Activated CD4-positive, CD25-positive, alpha-beta regulatory T cell treated with anti-CD3 and anti-CD28 coated beads, Interleukin-2, amount 50 U/mL, for 24 hours (primary cell): ENCODE measurements at regions not wholly inside any gene's neighbourhood (a gene's known extent, or its start where the extent isn't known, plus 50 kb on each side); places are given as distances from the start of the nearest gene placed in this dataset.

Experiments
- ATAC-seq, 2 donors: fragments of 150-1000 bp; cut with Tn5 transposase; one replicate each; pipeline ENCODE4 v1.10.0; 2021; ENCODE audit warnings: mild to moderate bottlenecking in 1 of 2, moderate library complexity in 1 of 2

DNA sequence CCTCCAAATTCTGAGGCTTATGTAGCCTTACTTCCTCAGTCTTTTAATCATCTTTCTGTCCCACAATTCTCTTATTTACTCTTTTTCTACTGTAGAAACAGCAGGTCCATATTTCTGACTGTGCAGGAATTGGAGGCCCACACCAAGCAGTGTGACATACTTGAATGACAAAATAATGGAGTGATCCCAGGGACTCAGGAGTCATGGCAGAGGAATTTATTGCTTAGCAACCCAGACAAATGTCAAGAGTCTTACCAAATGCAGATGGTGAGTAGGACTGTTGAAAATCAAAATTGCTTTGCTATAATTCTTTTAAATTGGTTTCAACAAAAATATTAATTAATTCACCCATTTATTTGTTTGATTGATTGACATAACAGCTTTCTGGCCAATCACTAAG lies 59.9 kb downstream of the HTR1B start:
- no peak for ATAC-seq

DNA sequence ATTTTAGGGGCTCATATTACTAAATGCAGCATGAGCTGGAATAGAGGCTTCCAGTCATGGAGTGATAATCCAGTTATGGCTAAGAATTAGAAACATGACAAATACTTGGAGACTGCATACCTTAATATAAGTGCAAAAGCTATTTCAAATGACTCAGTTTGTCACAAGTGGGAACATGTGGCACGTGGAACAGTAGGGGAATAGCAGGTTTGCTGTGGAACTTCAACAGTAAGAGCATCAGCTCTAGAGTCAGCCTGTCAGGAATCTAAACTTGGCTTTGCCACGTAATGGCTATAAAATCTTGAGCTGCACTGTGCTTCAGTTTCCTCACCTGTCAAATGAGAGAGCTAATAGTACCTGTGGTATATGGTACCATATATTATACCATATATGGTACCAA lies 62.1 kb downstream of the HTR1B start:
- ATAC-seq = no peak

DNA sequence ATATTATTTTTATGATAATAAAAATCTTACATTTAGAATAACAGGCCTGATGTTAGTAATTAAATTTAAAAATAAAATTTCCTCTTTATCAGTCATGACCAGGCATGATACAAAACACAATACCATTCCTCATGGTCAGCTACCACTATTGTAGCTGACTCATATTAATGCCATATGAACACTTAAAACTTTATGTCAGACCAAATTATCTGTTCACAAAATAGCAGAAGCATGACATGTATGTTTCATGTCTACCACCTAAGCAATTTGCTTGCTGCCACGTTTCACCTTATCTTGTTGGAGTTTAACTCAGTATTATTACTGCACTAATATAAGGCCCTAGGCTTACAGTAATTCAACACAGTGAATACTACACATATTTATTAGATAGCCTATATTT lies 65.7 kb downstream of the HTR1B start:
- ATAC-seq = no peak

DNA sequence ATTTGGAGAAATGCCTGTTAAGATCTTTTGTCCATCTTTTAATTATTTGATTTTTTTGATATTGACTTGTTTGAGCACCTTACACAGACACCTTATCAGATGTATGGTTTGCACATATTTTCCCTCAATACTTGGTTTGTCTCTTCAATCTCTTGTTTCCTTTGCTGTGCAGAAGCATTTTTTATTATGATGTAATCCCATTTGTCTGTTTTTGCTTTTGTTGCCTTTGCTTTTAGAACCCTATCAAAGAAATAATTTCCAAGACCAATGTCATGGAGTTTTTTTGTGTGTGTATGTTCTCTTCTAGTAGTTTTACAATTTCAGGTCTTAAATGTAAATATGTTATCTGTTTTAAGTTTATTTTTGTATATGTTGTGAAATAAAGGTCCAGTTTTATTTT lies 73.9 kb downstream of the HTR1B start:
- no peak for ATAC-seq

DNA sequence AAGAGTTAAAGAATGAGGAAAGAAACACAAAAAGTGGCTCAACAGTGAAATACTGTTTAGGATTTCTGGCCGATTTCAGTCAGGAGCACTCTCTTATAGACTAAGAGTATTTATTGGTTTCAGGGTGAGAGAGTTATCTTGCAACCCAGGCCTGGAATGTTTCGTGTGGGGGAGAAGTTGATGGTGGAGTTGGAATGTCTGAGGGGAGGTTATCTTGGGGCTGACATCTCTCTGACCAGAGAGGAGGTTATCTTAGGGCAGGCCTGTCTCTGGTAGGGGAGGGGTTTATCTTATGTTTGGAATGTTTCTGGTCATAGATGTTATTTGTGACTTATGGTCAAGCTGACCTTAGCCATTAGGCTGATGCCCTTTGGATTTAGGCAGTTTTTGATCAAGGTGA lies 80.3 kb downstream of the HTR1B start:
- ATAC-seq = no peak

DNA sequence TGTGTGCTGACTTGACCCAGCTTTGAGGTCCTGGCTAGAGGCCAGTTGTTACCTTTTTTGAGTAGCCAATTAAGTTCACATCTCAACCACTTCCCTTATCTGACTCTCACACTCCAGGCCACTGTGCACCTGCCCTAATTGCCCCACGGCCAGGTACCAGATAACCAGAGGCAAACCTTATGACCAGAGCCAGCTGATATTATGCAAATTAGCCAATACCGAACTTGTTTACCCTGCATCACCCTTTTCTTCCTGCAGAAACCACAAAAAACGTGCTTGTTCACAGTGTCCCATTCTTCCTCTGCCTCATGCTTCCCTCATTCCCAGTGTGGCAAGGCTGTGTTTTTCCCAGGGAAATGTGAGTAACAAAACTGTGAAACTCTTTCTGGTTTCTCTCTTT lies 89.3 kb downstream of the HTR1B start:
- no peak for ATAC-seq

DNA sequence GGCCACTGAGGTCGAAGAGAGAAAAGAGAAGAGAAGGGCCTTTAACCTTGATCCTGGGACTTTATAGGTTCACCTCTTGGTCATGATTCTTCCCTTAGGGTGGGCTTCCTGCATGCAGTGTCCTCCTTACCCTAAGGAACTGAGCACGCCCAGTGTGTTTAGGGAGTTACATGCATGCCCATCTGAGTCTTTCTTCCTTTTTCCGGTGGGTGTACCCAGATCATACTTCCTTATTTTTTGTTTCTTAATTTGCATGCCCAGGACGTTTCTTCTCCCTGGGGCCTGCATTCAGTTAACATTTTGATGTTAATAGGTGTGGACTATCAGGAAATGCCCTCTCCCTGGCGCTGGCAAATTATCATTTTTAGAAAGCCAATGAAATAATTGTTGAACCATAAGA lies 91.5 kb downstream of the HTR1B start:
- no peak for ATAC-seq

DNA sequence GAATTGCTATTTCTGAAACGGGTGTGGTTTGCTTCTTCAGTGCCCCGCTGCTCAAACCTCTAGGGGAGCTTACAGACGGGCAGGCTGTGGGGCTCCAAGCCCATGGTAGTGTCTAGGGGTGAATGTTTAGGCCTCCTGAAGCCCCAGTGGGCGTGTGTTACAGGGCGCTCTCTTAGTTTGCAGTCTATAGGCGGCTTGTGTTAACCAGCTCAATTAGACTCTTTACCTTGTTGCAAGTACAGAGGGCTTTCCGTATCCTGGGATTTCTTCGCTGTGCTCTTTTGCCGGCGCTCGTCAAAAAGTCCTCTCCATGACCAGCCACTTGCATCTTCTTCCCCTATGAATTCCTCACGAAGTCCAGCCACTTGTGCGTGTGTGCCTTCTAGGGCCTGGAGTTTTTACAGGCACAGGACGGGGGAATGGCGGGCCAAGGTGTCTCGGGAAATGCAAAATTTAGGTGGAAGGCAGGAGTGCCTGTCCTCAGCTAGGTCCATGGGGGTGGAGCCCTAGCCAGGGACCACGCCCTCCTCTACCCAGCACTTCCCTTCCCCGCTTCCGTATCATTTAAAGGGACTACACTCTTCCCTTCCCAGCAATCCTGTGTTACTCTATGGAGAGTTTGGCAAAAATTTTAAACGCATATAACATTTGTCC lies 94.5 kb downstream of the HTR1B start:
- ATAC-seq = no peak

DNA sequence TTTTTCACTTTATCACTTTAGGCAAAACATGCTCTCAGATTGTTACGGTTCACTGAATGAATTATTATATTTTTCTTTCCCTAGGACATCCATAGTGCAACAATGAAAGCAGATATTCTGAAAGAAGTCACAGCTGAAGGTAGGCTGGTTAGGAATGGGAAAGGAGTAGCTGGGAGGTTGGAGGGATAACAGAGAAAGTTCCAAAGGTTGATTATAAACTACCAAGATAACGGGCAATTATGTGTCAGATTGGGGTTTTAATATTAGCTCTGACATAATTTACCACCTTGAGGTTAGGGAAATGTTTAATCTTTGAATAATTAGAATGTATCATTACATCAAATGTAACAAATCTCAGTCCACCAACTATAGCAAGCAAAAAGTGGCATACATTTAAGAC lies 96.5 kb downstream of the HTR1B start:
- no peak for ATAC-seq

DNA sequence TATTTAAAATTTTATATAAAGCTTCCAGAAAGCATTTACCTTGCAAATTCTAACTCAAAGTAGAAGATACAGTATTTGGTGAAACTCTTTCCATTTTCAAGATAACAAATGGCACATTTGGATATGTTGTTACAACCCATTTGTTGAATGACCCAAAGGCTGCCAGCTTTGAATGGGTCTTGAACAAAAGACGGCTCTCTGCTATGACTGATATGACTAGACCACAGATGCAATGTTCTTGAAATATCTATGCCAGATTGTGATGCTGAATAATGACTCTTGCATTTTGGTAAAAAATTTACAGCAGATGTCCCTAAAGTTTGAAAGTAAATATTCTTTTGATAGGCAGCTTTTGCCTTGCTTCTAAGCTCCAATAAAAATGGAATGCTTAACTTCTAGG lies 99.6 kb downstream of the HTR1B start:
- ATAC-seq = no peak

DNA sequence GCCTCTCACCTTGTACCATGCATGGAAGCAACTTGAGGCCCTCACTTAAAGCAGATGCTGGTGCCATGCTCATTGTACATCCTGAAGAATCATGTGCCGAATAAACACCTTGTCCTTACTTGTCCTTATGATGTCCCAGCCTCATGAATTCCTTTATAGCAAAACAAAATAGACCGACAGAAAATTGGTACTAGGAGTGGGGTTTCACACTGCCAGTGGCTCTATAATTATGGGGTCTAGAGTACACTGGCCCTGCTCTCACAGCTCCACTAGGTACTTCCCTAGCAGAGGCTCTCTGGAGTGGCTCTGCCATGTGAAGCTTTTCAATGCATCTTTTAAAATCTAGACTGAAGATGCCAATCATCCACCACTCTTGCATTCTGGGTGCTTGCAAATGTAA lies 101.2 kb downstream of the HTR1B start:
- no peak for ATAC-seq

DNA sequence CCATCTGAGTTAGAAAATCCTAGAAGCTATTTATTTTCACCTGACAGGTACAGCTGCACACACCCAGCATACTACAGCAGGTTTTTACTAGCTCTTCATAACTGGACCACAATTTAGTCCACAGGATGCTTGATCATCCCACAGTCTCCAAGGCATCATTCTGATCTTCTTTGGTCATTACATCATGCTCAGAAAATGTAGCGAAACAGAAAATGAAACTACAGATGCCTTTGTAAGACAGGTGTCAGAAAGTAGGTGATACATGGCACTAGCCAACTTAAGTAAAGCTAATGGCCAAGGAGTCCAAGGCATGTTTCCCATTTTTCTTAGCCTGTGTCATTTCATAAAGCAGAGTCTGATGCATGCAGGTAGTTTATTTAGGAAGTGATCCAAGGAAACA lies 102.3 kb downstream of the HTR1B start:
- no peak for ATAC-seq

DNA sequence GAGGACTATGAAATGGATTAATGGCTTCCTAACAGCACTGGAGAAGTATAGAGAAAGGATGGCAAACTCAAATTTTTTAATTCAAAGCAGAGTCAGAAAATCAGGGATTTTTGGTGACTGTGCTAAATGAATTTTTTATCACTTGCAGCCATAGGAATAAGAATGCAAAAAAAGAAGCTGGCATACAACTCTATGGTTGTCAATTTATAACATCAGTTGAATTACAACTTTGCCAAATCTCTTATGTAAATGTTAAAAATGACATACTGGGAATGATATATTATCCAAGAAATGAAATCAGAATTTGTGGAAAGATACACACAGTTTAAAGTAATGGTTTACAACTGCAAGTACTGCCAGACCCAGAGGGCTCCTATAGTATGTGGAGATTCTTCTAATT lies 106.5 kb downstream of the HTR1B start:
- ATAC-seq = no peak

DNA sequence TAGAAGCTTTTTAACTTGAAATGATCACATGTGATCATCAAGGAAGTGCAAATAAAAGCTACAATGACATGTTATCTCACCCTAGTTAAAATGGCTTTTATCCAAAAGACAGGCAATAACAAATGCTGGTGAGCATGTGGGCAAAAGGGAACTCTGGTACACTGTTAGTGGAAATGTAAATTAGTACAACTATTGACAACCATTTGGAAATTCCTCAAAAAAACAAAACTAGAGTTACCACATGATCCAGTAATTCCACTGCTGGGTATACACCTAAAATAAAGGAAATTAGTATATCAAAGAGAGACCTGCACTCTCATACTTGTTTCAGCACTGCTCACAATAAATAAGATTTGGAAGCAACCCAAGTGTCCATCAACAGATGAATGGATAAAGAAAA lies 108.7 kb downstream of the HTR1B start:
- ATAC-seq = no peak

DNA sequence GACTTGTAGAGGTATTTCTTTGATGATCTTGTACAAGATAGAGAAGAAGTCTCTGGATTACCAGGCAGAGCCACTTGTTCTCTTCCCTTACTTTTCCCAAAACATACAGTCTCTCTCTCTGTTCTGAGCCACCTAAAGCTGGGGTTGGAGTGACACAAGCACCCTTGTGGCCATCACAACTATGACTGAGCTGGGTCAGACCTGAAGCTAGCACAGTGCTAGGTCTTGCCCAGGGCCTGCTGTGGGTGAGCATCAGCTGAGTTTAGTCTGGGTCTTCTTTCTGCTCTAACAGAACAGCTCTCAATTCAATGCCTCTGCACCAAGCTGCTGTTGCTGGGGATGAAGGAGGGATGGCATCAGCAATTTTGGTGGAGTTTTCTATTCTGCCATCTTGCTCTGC lies 110.2 kb downstream of the HTR1B start:
- ATAC-seq = no peak

DNA sequence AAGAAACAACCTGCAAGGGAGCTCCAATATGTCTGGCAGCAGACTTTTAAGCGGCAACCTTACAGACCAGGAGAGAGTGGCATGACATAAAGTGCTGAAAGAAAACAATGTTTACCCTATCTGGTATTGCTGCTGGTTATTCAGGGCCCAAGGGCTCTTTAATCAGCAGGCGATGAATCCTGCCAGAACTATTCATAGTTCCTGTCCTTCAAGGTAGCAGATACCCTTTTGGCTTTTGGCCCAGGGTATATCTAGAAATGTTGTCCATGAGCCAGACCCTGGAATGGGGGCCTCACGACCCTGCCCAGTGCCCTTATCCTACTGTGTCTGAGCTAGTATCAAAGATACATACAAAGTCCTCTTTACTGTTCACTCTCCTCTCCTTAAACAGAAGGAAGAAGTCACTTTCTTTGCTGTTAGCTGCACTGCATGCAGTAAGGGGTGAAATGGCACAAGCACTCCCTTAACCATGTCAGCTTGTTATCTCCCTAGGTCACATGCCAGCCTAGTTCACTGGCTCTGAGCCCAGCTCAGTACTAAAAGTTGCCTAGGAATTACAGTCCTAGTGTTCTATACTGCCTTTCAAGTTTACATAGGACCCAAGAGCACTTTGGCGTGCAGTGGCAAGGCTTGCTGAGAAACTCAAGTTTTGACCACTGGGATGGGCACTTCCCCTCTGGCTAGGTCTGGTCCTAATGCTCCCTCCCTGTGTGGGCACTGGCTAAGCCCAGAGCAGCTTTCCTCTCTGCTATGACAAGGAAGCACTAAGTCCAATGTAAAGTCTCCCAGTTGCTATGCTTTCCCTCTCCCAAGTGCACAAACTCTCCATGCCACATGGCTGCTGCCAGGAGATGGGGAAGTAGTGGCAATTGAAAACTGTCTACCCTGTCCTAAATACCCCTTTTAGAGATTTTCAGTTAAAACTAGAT lies 122.0 kb downstream of the HTR1B start:
- ATAC-seq = no peak

DNA sequence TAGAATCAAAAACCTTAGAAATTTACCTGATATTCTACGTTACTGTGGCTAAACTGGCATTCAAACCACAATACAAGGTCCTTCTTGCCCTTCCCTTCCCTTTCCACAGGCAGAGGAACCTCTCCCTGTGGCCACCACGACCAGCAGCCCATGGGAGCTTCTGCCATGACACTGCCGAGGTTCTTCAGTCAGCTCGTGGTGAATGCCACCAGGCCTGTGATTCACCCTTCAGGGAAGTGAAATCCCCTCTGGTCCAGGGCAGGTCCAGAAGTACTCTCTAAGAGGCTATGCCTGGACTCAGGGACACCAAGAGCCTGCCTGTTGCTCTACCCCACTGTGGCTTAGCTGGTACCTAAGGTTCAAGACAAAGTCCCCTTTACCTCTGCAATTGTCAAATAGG lies 123.0 kb downstream of the HTR1B start:
- ATAC-seq = no peak

DNA sequence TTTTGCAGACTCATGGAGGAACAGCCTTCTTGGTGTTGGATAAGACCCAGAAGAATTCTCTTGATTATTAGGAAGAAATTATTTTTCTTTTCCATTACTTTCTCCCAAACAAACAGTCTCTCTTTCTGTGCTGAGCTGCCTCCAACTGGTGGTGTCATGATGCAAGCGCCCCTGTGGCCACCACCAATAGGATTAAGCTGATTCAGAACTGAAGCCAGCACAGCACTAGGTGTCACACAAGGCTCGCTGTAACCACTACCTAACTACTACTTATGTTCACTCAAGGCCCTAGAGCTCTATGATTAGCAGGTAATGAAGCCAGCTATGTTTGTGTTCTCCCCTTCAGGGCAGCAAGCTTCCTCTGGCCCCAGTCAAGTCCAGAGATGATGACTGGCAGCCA lies 123.4 kb downstream of the HTR1B start:
- no peak for ATAC-seq

DNA sequence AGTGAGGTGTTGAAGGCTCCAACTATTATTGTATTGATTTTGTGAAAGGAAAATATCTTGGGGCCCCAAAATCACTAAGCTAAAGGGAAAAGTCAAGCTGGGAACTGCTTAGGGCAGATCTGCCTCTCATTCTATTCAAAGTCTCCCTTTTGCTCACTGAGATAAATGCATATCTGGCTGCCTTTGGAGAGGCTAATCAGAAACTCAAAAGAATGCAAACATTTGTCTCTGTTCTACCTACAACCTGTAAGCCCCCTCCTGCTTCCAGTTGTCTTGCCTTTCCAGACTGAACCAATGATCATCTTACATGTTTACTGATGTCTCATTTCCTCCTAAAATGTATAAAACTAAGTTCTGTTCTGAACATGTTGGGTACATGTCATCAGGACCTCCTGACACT lies 125.9 kb downstream of the HTR1B start:
- ATAC-seq = no peak

DNA sequence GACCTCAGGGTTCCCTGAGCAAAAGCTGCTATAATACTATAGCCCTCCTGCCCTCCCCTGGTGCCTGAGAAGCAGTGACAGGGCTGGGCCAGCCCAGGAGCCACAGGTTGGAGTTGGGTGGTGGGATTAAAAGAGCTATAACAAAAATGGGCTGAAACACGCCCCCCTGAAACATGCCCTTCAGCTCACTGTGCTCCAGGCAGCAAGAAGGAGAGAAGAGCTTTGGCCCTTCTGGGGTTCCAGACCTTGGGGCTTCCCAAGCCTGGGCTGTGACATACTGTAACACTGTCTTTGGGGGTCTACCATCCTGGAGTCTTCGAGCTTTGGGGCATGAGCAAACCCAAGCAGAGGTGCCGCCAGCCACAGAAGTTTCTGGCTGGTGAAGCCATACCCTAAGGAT lies 129.2 kb downstream of the HTR1B start:
- ATAC-seq = no peak

DNA sequence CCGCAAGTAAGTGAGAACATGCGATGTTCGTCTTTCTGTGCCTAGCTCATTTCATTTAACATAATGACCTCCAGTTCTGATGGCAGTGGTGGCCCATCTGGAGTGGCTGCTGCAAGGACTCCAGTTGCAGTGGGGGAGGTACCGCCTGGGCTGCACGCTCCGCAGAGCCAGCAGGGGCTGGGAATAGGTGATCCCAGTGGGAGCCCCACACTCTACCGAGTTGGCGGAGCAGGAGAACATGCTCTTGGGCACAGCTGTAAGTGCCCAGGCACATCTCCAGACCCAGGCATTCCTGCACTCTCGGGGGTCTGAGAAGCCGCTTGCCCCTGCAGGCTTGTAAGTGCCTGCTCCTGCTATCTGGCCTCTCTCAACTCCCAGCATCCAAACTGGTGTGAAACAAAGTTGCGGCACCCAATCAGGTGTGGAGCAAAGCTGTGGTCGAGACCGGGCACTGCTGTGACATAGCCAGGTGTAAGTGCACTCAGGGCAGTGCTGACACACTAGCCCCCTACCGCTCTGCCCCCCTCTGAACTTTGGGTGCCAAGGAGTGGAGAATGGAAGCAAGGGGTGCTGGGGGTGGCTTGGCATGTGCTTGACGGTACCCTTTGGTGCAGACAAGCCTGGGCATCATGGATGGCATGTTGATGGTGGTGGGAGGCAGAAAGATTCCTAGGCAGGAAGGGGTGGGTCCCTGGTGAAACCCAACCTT lies 130.2 kb downstream of the HTR1B start:
- no peak for ATAC-seq

DNA sequence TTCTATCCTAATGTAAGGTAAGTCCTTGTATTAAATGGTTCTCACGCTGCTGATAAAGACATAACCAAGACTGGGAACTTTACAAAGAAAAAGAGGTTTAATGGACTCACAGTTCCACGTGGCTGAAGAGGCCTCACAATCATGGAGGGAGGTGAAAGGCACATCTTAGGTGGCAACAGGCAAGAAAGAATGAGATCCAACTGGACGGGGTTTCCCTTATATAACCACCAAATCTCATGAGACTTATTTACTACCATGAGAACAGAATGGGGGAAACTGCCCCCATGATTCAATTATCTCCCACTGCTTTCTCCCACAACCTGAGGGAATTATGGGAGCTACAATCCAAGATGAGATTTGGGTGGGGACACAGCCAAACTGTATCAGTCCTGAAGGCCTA lies 136.6 kb downstream of the HTR1B start:
- no peak for ATAC-seq

DNA sequence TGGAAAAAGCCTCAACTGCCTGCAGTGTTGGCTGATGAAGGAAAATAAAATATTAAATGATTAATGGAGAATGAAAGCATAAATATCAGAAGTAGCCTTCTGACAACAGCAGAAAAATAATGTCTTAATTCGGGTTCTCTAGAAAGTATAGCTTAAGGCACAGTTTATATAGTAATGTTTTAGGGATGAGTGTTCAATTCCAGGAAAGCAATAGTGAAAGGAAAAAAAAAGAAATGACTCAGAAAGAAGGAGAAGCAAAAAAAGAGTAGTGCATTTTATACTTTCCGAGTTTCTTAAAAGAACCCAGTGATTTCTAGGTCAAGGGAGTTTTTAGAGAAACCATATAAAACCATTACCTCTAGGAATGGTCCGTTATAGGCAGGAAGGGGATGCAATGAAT lies 137.3 kb downstream of the HTR1B start:
- ATAC-seq = no peak

DNA sequence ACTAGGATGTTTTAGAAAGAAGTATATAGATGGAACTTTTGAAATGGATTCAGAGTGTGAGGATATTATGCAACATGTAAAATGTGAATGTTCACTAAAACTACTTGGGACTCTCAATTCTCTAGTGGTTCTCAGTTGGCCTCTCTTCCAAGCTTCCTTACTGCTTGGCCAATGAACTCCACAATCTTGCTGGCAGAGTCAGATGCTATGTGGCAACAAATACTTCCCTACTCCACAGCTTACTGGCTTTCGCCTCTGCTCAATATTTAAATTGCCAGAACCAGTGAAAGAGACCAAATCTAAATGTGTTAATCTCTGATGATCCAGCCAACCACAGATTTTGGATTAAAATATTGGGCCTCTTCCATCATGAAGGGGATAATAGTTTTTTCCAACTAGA lies 138.4 kb downstream of the HTR1B start:
- ATAC-seq = no peak
